GM12873 (cell line): ENCODE measurements at regions not wholly inside any gene's neighbourhood (a gene's known extent, or its start where the extent isn't known, plus 50 kb on each side); places are given as distances from the start of the nearest gene placed in this dataset.

Experiments used
- CTCF ChIP-seq: IDR thresholded peaks from 2 replicates; pipeline ENCODE4 v1.5.1; 2012; ENCODE audit warnings: low read depth, mild to moderate bottlenecking, moderate library complexity, low read length, control low read depth; ENCODE audit not compliant: insufficient read depth; ENCODE audit errors: missing control alignments

- TF ChIP-seq CTCF, result no peak
Observed at GRCh38 chr18:49731860-49732311, 81.4 kb downstream of the ACAA2 start.

- no peak for TF ChIP-seq CTCF
Observed at GRCh38 chr18:49731421-49731841, 81.9 kb downstream of the ACAA2 start.

DNA sequence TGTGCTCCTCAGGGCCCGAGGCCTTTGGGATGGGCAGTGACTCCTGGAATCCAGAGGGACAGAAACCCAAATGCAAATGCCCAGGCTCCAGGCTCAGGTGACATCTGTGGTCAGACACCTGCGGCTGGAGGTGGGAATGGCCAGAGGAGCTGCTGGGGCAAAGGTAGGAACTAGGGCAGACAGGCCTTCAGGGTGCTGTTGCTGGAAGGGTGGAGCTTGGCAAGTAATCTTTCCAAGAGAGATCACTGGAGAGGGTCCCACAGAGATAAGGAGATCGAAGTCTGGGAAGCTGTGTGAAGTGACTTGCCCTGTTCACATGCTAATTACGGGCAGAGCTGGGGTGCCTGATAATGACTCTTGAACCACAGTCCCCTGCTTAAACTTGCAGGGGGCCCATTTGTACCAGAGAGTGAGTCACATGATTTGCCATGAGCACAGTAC, 82.4 kb downstream of the ACAA2 start:
- TF ChIP-seq CTCF, result no peak

DNA sequence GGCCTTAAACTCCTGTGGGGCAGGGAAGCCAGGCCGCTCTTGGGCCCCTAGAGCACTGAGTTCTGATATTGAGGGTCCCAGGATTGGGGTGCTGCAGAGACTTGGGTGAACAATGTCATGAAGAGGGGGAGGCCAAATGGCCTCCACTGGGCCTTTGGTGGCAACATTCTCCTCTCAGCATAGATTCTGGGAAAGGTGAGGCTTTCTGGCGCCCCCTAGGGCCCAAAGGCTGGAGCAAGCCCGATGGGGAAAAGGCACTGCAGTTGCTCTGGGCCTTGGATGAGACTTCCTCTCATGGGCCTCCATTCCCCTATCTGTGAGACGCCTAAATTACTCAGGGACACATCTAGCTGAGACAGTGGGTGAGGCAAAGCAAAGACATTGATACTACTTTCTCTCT, 84.8 kb downstream of the ACAA2 start:
- peak; percentile 83 for TF ChIP-seq CTCF

DNA sequence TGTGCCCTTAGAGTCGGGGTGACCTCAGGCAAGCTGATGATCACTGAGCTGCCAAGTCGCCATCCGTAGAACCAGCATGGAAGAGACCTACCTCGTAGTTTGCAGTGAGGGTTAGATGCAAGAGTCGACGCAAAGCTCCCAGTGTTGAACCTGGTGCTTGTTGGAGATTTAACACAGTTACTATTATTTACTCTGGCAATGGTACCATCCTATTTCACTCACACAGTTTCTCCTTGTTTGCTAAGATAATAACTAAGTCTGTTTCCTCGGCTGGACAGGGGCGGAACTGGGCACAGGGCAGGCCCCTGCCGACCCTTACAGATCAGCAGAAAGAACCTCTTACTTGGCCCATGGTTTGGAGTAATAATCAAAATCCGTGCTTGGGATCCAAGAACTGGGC, 85.5 kb downstream of the ACAA2 start:
- TF ChIP-seq CTCF, result no peak

DNA sequence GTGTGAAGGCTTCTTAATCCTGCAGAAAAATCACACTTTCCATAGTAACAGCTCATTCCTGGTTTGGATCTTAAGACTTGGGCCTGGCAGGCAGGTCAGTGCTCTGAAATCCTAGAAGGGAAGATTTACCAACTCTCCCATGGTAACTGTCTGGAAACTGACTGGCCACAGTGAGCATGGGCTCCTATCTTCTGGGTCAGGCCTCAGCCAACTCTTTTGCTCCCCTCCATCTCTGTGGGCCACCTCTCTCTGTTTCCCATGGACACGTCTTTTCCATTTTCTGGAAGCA, 86.7 kb downstream of the ACAA2 start:
- no peak for TF ChIP-seq CTCF

DNA sequence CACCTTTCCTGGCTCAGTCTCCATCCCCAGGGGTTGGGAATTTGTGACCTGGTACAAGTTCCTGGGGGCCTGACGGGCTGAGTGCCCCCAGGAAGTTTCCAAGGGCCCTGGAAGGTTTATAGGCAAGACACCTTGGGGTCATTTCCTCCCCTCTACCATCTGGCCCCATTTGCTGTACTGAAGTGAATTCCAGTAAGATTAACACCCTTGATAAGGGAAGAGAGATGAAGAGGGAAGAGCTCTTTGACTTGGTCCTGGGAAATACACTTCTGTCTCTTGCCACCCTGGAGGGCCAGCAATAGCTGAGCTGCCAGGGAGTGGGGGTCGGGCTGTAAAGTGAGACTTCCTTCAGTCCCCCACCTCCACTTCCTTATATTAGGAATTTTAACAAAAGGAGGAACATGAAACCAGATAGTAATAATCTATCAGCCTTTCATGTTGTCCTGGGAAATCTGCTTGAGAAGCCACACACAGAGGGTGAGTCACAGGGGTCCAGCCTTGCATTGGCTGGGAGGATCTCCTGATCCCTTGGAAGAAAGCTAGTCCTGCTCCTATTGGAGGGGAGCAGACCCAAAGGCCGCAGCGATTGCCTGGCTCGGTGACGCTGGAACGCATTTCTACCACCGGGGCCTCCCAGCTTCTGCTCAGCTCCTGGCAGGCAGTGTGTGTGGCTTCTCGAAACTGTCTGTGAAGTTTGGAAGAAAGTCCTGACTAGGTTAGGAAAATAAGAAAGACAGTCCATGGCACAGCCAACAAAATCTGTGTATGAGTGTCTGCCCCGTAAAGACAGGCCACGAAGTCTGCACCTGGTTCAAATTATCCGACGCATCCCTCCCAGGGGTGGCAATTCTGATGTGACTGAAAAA, 87.3 kb downstream of the ACAA2 start:
- TF ChIP-seq CTCF, result no peak
